Liver (tissue), 8 donors: ENCODE measurements at regions not wholly inside any gene's neighbourhood (a gene's known extent, or its start where the extent isn't known, plus 50 kb on each side); places are given as distances from the start of the nearest gene placed in this dataset.
"Not testable (repeated sequence)": the region's sequence is repeated elsewhere in the genome, so short reads cannot be mapped to it uniquely, and the experiment has no call there.

Source experiments
- DNase-seq: peaks from one replicate; pipeline ENCODE4 v3.0.0-alpha.2; 2017; ENCODE audit warnings: low spot score
- H3K27ac ChIP-seq, 2 donors: one replicate each; pipeline ENCODE4 v1.7.0; 2013; ENCODE audit warnings: inconsistent platforms in 2 of 2, low read length in 2 of 2, control low read depth in 1 of 2, low read depth in 1 of 2, mild to moderate bottlenecking in 1 of 2
- H3K27me3 ChIP-seq, 4 donors: one replicate each; pipeline versions ENCODE4 v1.6.1 to v1.7.0; 2013; ENCODE audit warnings: low read length in 3 of 4, inconsistent platforms in 1 of 4, mild to moderate bottlenecking in 1 of 4, moderate library complexity in 1 of 4; ENCODE audit not compliant: control insufficient read depth in 4 of 4, insufficient read depth in 4 of 4
- H3K36me3 ChIP-seq, 4 donors: one replicate each; pipeline versions ENCODE4 v1.6.1 to v1.7.0; 2013; ENCODE audit warnings: low read length in 3 of 4, mild to moderate bottlenecking in 3 of 4, low read depth in 1 of 4, moderate library complexity in 1 of 4; ENCODE audit not compliant: control insufficient read depth in 4 of 4, insufficient read depth in 3 of 4
- H3K4me1 ChIP-seq, 4 donors: one replicate each; pipeline versions ENCODE4 v1.6.1 to v1.7.0; 2013; ENCODE audit warnings: low read length in 3 of 4, mild to moderate bottlenecking in 3 of 4, moderate library complexity in 1 of 4; ENCODE audit not compliant: control insufficient read depth in 4 of 4, insufficient read depth in 4 of 4
- H3K4me3 ChIP-seq, 3 donors: one replicate each; pipeline versions ENCODE4 v1.6.1 to v1.7.0; 2013; ENCODE audit warnings: low read length in 3 of 3, control low read depth in 1 of 3, low read depth in 1 of 3, mild to moderate bottlenecking in 1 of 3
- H3K9ac ChIP-seq, 2 donors: one replicate each; pipeline ENCODE4 v1.7.0; 2013; ENCODE audit warnings: low read length in 2 of 2, mild to moderate bottlenecking in 2 of 2, moderate library complexity in 2 of 2, control low read depth in 1 of 2, low read depth in 1 of 2
- H3K9me3 ChIP-seq, 4 donors: one replicate each; pipeline versions ENCODE4 v1.6.1 to v1.7.0; 2013; ENCODE audit warnings: low read length in 3 of 4; ENCODE audit not compliant: control insufficient read depth in 4 of 4
- CTCF ChIP-seq: fragments of 150-350 bp; IDR thresholded peaks from 2 replicates; pipeline ENCODE4 v1.5.1; 2017; ENCODE audit warnings: improper control_type of control experiment, low read depth, low read length; ENCODE audit not compliant: missing input control
- EGR1 ChIP-seq, 2 donors: IDR thresholded peaks; 2 replicates each; pipeline ENCODE4 v1.6.1; 2016 to 2018; ENCODE audit warnings: antibody characterized with exemption in 2 of 2, low read depth in 2 of 2
- FOXA1 ChIP-seq: IDR thresholded peaks from 2 replicates; pipeline ENCODE4 v1.6.1; 2016; ENCODE audit warnings: antibody characterized with exemption
- FOXA2 ChIP-seq: IDR thresholded peaks from 2 replicates; pipeline ENCODE4 v1.6.1; 2016; ENCODE audit warnings: antibody characterized with exemption
- GABPA ChIP-seq, 2 donors: IDR thresholded peaks in 1 of 2; conservative IDR thresholded peaks in 1 of 2; 2 replicates each; pipeline ENCODE4 v1.6.1; 2016; ENCODE audit warnings: antibody characterized with exemption in 2 of 2, mild to moderate bottlenecking in 1 of 2, moderate library complexity in 1 of 2
- HNF4A ChIP-seq, 2 donors: conservative IDR thresholded peaks; 2 replicates each; pipeline ENCODE4 v1.6.1; 2016; ENCODE audit warnings: antibody characterized with exemption in 2 of 2, mild to moderate bottlenecking in 2 of 2
- HNF4G ChIP-seq: IDR thresholded peaks from 2 replicates; pipeline ENCODE4 v1.6.1; 2016; ENCODE audit warnings: antibody characterized with exemption
- JUND ChIP-seq, 2 donors: IDR thresholded peaks; 2 replicates each; pipeline ENCODE4 v1.6.1; 2016; ENCODE audit warnings: antibody characterized with exemption in 2 of 2
- MAX ChIP-seq: IDR thresholded peaks from 2 replicates; pipeline ENCODE4 v1.6.1; 2016; ENCODE audit warnings: antibody characterized with exemption
- NR2F2 ChIP-seq: IDR thresholded peaks from 2 replicates; pipeline ENCODE4 v1.6.1; 2016; ENCODE audit warnings: antibody characterized with exemption
- RAD21 ChIP-seq, 2 donors: IDR thresholded peaks; 2 replicates each; pipeline ENCODE4 v1.6.1; 2016; ENCODE audit warnings: antibody characterized with exemption in 2 of 2, mild to moderate bottlenecking in 2 of 2
- TAF1 ChIP-seq: conservative IDR thresholded peaks from 2 replicates; pipeline ENCODE4 v1.6.1; 2016; ENCODE audit warnings: antibody characterized with exemption, mild to moderate bottlenecking
- WGBS: extraction: QIAGEN DNeasy Blood & Tissue Kit; methylation state at CpG from one replicate; pipeline ENCODE4 v1.1.7; 2013; 5-methylcytosine and 5-hydroxymethylcytosine counted together
- TF ChIP-seq, protein P1 (sequence below): IDR thresholded peaks from 2 replicates; pipeline ENCODE4 v1.6.1; 2016; ENCODE audit warnings: antibody characterized with exemption
- TF ChIP-seq, protein P2 (sequence below): IDR thresholded peaks from 2 replicates; pipeline ENCODE4 v1.6.1; 2016; ENCODE audit warnings: antibody characterized with exemption
- donor health status: healthy.
- donor health status: healthy.
- donor health status: healthy.
- donor health status: healthy.
- donor health status: healthy.

DNA sequence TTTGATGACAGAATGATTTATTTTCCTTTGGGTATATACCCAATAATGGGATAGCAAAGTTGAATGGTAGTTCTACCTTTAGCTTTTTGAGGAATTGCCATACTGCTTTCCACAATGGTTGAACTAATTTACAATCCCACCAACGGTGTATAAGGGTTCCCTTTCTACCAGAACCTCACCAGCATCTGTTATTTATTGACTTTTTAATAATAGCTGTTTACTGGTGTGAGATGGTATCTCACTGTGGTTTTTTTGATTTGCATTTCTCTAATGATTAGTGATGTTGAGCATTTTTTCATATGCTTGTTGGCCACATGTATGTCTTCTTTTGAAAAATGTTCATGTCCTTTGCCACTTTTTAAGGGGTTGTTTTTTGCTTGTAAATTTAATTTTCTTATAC is 370.3 kb upstream of the SYNCRIP start:
- not testable (repeated sequence) for H3K9me3 ChIP-seq, H3K36me3 ChIP-seq, H3K4me3 ChIP-seq, DNase-seq, H3K4me1 ChIP-seq, H3K27ac ChIP-seq, H3K9ac ChIP-seq, H3K27me3 ChIP-seq
- 74% methylated on average over 1 of the region's 1 CpG for WGBS

- H3K9ac ChIP-seq: no peak overlapping the region
- H3K27ac ChIP-seq: no peak overlapping the region
- H3K27me3 ChIP-seq: no peaks in the 10 kb centered on the region
- no peak overlapping the region for H3K4me3 ChIP-seq
- DNase-seq: no peak
- no peaks in the 10 kb centered on the region for H3K9me3 ChIP-seq
- peaks cover 0 to 3% (median 1%) of the 10 kb centered on the region in 4 donors for H3K4me1 ChIP-seq
- no peaks in the 10 kb centered on the region for H3K36me3 ChIP-seq
- no peak for TF ChIP-seq CTCF
- TF ChIP-seq, protein P1, sequence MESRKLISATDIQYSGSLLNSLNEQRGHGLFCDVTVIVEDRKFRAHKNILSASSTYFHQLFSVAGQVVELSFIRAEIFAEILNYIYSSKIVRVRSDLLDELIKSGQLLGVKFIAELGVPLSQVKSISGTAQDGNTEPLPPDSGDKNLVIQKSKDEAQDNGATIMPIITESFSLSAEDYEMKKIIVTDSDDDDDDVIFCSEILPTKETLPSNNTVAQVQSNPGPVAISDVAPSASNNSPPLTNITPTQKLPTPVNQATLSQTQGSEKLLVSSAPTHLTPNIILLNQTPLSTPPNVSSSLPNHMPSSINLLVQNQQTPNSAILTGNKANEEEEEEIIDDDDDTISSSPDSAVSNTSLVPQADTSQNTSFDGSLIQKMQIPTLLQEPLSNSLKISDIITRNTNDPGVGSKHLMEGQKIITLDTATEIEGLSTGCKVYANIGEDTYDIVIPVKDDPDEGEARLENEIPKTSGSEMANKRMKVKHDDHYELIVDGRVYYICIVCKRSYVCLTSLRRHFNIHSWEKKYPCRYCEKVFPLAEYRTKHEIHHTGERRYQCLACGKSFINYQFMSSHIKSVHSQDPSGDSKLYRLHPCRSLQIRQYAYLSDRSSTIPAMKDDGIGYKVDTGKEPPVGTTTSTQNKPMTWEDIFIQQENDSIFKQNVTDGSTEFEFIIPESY: no peak
- TF ChIP-seq NR2F2: no peak
- TF ChIP-seq HNF4A (conservative IDR thresholded peaks at IDR 0.05): no peak
- no peak for TF ChIP-seq HNF4G
- TF ChIP-seq EGR1 (IDR thresholded peaks at IDR 0.05; ENCODE audit: low read depth in 2 of 2): no peak
- no peak for TF ChIP-seq TAF1
- TF ChIP-seq, protein P2, sequence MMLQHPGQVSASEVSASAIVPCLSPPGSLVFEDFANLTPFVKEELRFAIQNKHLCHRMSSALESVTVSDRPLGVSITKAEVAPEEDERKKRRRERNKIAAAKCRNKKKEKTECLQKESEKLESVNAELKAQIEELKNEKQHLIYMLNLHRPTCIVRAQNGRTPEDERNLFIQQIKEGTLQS: no peak
- TF ChIP-seq GABPA (IDR thresholded peaks at IDR 0.05 in 1 of 2, conservative IDR thresholded peaks at IDR 0.05 in 1 of 2): no peak
- TF ChIP-seq FOXA1: no peak
- TF ChIP-seq JUND (IDR thresholded peaks at IDR 0.05): no peak
- no peak for TF ChIP-seq FOXA2
- TF ChIP-seq RAD21 (IDR thresholded peaks at IDR 0.05): no peak
- TF ChIP-seq MAX: no peak
- WGBS: 81% methylated on average over 9 of the region's 9 CpGs
These were observed 368.5 kb upstream of the SYNCRIP start for GRCh38 chr6:86010915-86011786.

- 75% methylated on average over 1 of the region's 1 CpG for WGBS
- Histone ChIP-seq H3K9ac (no peak overlapping the region), H3K9me3 (no peaks in the 10 kb centered on the region), H3K36me3 (no peaks in the 10 kb centered on the region), H3K4me1 (peaks cover 0 to 12% (median 4%) of the 10 kb centered on the region in 4 donors), H3K27me3 (no peaks in the 10 kb centered on the region), H3K4me3 (no peak overlapping the region), H3K27ac (no peak overlapping the region)
- no peak for TF ChIP-seq JUND (IDR thresholded peaks at IDR 0.05)
- DNase-seq: no peak
These were observed 354.5 kb upstream of the SYNCRIP start for GRCh38 chr6:85997206-85997605.
